ENCODE measurements at regions not wholly inside any gene's neighbourhood (a gene's known extent, or its start where the extent isn't known, plus 50 kb on each side); places are given as distances from the start of the nearest gene placed in this dataset.

- TF ChIP-seq EZH2 (IDR thresholded peaks at IDR 0.05), result no peak
- TF ChIP-seq, protein P1, sequence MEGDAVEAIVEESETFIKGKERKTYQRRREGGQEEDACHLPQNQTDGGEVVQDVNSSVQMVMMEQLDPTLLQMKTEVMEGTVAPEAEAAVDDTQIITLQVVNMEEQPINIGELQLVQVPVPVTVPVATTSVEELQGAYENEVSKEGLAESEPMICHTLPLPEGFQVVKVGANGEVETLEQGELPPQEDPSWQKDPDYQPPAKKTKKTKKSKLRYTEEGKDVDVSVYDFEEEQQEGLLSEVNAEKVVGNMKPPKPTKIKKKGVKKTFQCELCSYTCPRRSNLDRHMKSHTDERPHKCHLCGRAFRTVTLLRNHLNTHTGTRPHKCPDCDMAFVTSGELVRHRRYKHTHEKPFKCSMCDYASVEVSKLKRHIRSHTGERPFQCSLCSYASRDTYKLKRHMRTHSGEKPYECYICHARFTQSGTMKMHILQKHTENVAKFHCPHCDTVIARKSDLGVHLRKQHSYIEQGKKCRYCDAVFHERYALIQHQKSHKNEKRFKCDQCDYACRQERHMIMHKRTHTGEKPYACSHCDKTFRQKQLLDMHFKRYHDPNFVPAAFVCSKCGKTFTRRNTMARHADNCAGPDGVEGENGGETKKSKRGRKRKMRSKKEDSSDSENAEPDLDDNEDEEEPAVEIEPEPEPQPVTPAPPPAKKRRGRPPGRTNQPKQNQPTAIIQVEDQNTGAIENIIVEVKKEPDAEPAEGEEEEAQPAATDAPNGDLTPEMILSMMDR (IDR thresholded peaks at IDR 0.05), result no peak
Measured at GRCh38 chr13:30529085-30529834, 63.5 kb upstream of the HMGB1 start.

Measured in neural progenitor cell (in vitro differentiated cells).